GM12878 (cell line): ENCODE measurements at regions not wholly inside any gene's neighbourhood (a gene's known extent, or its start where the extent isn't known, plus 50 kb on each side); places are given as distances from the start of the nearest gene placed in this dataset.

Source experiments
- ATAC-seq: fragments of 200-7000 bp; cut with Tn5 transposase; 3 replicates; pipeline ENCODE4 v1.9.1; 2020; ENCODE audit warnings: mild to moderate bottlenecking, moderate library complexity
- BruUV-seq: library from RNA; stranded (reverse); fragments of 400-500 nt; replicated peaks from 2 replicates; lab custom pipeline; 2021; lab: Mats Ljungman, UMichigan
- CTCF ChIA-PET: fragments of 300-600 bp; sonication (Branson Sonifier 250); formaldehyde crosslinking; extraction: SDS; loops from one replicate; lab custom pipeline; 2021; ENCODE audit warnings: inconsistent platforms; lab: Yijun Ruan, JAX
- POLR2A ChIA-PET: fragments of 350-600 bp; formaldehyde crosslinking; extraction: SDS; loops from one replicate; lab custom pipeline; 2021; ENCODE audit warnings: inconsistent platforms; lab: Charles Lee
- RAD21 ChIA-PET: fragments of 300-600 bp; sonication (Branson Sonifier 250); formaldehyde crosslinking; loops from one replicate; lab custom pipeline; 2023; ENCODE audit warnings: antibody characterized with exemption; ENCODE audit not compliant: unreplicated experiment; lab: Charles Lee
- SMC1A ChIA-PET: fragments of 300-600 bp; sonication (Branson Sonifier 250); formaldehyde crosslinking; loops from one replicate; lab custom pipeline; 2023; ENCODE audit not compliant: unreplicated experiment, uncharacterized antibody; lab: Charles Lee
- DNase-seq: peaks from one replicate; pipeline ENCODE4 v3.0.0-alpha.2; 2011; ENCODE audit warnings: low read depth, low spot score
- FAIRE-seq: peaks from 3 replicates; lab custom pipeline; 2011; peaks lifted over from hg19 to GRCh38; lab: Jason Lieb, UNC
- H2AFZ ChIP-seq: 2 replicates; pipeline ENCODE4 v1.6.0; 2011; ENCODE audit warnings: low read depth, low read length, control low read depth; ENCODE audit not compliant: control insufficient read depth
- H3K27ac ChIP-seq: 2 replicates; pipeline ENCODE4 v1.5.1; 2011; ENCODE audit warnings: control low read depth; ENCODE audit not compliant: control insufficient read depth, insufficient read depth
- H3K27me3 ChIP-seq, 2 experiments: replicated peaks in 1 of 2; 2 replicates each; pipeline versions ENCODE4 v1.6.0 to v1.6.1; 2011; ENCODE audit warnings: low read length in 1 of 2; ENCODE audit not compliant: control insufficient read depth in 2 of 2, insufficient read depth in 2 of 2
- H3K36me3 ChIP-seq, 2 experiments: 2 replicates each; pipeline ENCODE4 v1.5.1; 2011; ENCODE audit warnings: low read length in 1 of 2; ENCODE audit not compliant: control insufficient read depth in 2 of 2, insufficient read depth in 2 of 2
- H3K4me1 ChIP-seq: 2 replicates; pipeline ENCODE4 v1.6.1; 2011; ENCODE audit warnings: mild to moderate bottlenecking, low read length, moderate library complexity, mixed read lengths; ENCODE audit not compliant: control insufficient read depth, insufficient read depth
- H3K4me2 ChIP-seq: 2 replicates; pipeline ENCODE4 v1.6.0; 2011; ENCODE audit warnings: control low read depth; ENCODE audit not compliant: control insufficient read depth, insufficient read depth
- H3K4me3 ChIP-seq: fragments of 200-600 bp; sonication (generic); 2 replicates; pipeline ENCODE4 v1.5.1; 2016
- H3K79me2 ChIP-seq: 2 replicates; pipeline ENCODE4 v1.6.0; 2011; ENCODE audit warnings: low read length; ENCODE audit not compliant: control insufficient read depth, insufficient read depth
- H3K9ac ChIP-seq: 2 replicates; pipeline ENCODE4 v1.8.0; 2011; ENCODE audit warnings: low read length, control low read depth, mixed read lengths; ENCODE audit not compliant: control insufficient read depth, insufficient read depth
- H3K9me3 ChIP-seq: replicated peaks from 3 replicates; pipeline ENCODE4 v1.5.1; 2011; ENCODE audit warnings: mild to moderate bottlenecking, low read length; ENCODE audit not compliant: control insufficient read depth, insufficient read depth
- H4K20me1 ChIP-seq: 2 replicates; pipeline ENCODE4 v1.6.0; 2011; ENCODE audit not compliant: control insufficient read depth, insufficient read depth
- CBFB ChIP-seq: IDR thresholded peaks from 2 replicates; pipeline ENCODE4 v1.6.1; 2016; ENCODE audit warnings: antibody characterized with exemption, low read depth
- EZH2 ChIP-seq: IDR thresholded peaks from 2 replicates; pipeline ENCODE4 v1.6.1; 2012; ENCODE audit warnings: low read depth, mild to moderate bottlenecking, control low read depth, inconsistent platforms, low read length, borderline replicate concordance; ENCODE audit not compliant: control insufficient read depth
- FOXM1 ChIP-seq: IDR thresholded peaks from 2 replicates; pipeline ENCODE4 v1.6.1; 2012; ENCODE audit warnings: low read depth, mild to moderate bottlenecking, inconsistent platforms, low read length, moderate library complexity
- GATAD2B ChIP-seq: fragments of 450-650 bp; conservative IDR thresholded peaks from 2 replicates; pipeline ENCODE4 v1.6.1; 2017; ENCODE audit warnings: low read depth, mild to moderate bottlenecking, moderate library complexity
- HDAC2 ChIP-seq: fragments of 200-600 bp; sonication (generic); IDR thresholded peaks from 2 replicates; pipeline ENCODE4 v1.6.1; 2017
- MEF2A ChIP-seq: IDR thresholded peaks from 2 replicates; pipeline ENCODE4 v1.6.1; 2011; ENCODE audit warnings: low read depth, mild to moderate bottlenecking, low read length, moderate library complexity; ENCODE audit not compliant: insufficient read depth
- MYC ChIP-seq: IDR thresholded peaks from 2 replicates; pipeline ENCODE4 v1.6.1; 2011; ENCODE audit warnings: mild to moderate bottlenecking, low read length, moderate library complexity, inconsistent platforms; ENCODE audit not compliant: insufficient read depth, insufficient replicate concordance, insufficient read length, severe bottlenecking
- NR2C2 ChIP-seq: IDR thresholded peaks from 2 replicates; pipeline ENCODE4 v1.6.1; 2011; ENCODE audit warnings: borderline replicate concordance, low read depth; ENCODE audit not compliant: control insufficient read depth, insufficient read length
- SRF ChIP-seq, 2 experiments: IDR thresholded peaks; 2 replicates each; pipeline ENCODE4 v1.6.1; 2011; ENCODE audit warnings: low read depth in 2 of 2, low read length in 2 of 2, mild to moderate bottlenecking in 1 of 2, moderate library complexity in 1 of 2
- TAF1 ChIP-seq: IDR thresholded peaks from 2 replicates; pipeline ENCODE4 v1.6.1; 2011; ENCODE audit warnings: mild to moderate bottlenecking, low read depth, low read length, borderline replicate concordance
- TCF12 ChIP-seq: IDR thresholded peaks from 2 replicates; pipeline ENCODE4 v1.6.1; 2011; ENCODE audit warnings: low read depth, mild to moderate bottlenecking, low read length
- ZZZ3 ChIP-seq: IDR thresholded peaks from 2 replicates; pipeline ENCODE4 v1.6.1; 2011; ENCODE audit warnings: low read depth; ENCODE audit not compliant: control insufficient read depth, insufficient read length
- WGBS: methylation state at CpG from one replicate; pipeline ENCODE4 v1.1.6; 2016; ENCODE audit warnings: low lambda C conversion rate; ENCODE audit not compliant: insufficient replicate concordance, insufficient coverage; ENCODE audit errors: missing lambda C conversion rate; 5-methylcytosine and 5-hydroxymethylcytosine counted together
- in situ Hi-C: fragments of 300-500 bp; cut with MboI; formaldehyde crosslinking; loops from 9 replicates; pipeline ENCODE4 v1.14.3; 2018; ENCODE audit warnings: mixed read lengths
- intact Hi-C: fragments of 100-400 bp; cut with micrococcal nuclease; formaldehyde crosslinking; loops from one replicate; pipeline ENCODE4 v1.14.2; 2022; ENCODE audit not compliant: unreplicated experiment
- TF ChIP-seq, protein P1 (sequence below): fragments of 450-650 bp; IDR thresholded peaks from 2 replicates; pipeline ENCODE4 v1.6.1; 2016; ENCODE audit warnings: mild to moderate bottlenecking, moderate library complexity, borderline replicate concordance
- TF ChIP-seq, protein P2 (sequence below): IDR thresholded peaks from 2 replicates; pipeline ENCODE4 v1.6.1; 2011; ENCODE audit warnings: borderline replicate concordance, low read depth, mild to moderate bottlenecking, moderate library complexity, mixed read lengths, low read length; ENCODE audit not compliant: insufficient read depth; ENCODE audit errors: extremely low read length

DNA sequence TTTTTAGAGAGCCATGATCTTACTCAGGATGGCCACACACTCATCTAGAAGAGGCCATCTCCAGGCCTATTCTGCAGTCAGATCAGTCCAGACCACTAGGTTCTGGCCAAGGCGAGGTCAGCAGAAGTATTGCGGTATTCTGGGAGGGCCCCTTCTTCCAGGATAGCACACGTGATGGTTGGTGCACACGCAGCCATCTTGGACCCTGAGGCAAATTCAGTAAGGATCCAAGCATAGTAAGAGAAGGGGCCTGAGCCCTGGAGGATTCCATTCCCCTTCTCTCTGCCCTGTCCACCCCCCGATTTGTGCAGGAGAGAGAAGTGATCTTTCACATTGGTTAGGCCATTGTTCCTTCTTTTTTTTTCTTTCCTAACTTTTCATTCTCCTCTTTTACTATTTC is 957.9 kb downstream of the BRD1 start:
- H3K79me2 ChIP-seq, result no peaks in the 10 kb centered on the region
- no peak overlapping the region for H3K4me3 ChIP-seq
- ChIA-PET SMC1A (no interaction called here), POLR2A (no interaction called here), RAD21 (no interaction called here), CTCF (no interaction called here)
- no peak for TF ChIP-seq TAF1
- TF ChIP-seq HDAC2, result no peak
- TF ChIP-seq TCF12, result no peak
- TF ChIP-seq MYC, result no peak
- H2AFZ ChIP-seq, result no peak overlapping the region
- in situ Hi-C loops, result no loop called here
- H3K27me3 ChIP-seq, result no peaks in the 10 kb centered on the region
- intact Hi-C loops, result no loop called here
- no peak overlapping the region for H3K9ac ChIP-seq
- no peak overlapping the region for H3K4me2 ChIP-seq
- H3K36me3 ChIP-seq, result no peaks in the 10 kb centered on the region
- DNase-seq, result no peak
- FAIRE-seq, result no peak
- H4K20me1 ChIP-seq, result no peaks in the 10 kb centered on the region
- no TSS peak for BruUV-seq
- no peak overlapping the region for H3K27ac ChIP-seq
- ATAC-seq, result no peak
- H3K9me3 ChIP-seq, result no peaks in the 10 kb centered on the region; the same call in 2 of the 3 replicates
- no peaks in the 10 kb centered on the region for H3K4me1 ChIP-seq
- 40% methylated on average over 5 of the region's 5 CpGs for WGBS

DNA sequence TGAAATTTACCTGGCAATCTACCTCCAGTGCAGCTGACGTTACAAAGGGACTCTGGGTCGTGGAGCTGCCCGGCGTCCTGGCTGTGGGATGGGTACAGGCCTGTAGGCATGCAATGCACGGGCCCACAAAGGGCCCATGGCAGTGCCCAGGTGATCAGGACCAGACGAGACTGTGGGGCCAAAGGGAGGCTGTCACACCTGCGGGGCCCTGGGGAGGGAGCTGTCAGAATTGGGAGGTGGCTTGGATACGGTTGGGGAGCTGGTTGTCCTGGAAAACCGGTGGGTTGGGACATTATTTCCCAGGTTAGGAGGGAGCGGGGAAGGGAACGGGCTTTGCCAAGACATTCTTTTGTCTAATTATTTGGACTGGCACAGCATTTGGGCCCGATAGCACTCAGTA is 958.5 kb downstream of the BRD1 start:
- WGBS, result 37% methylated on average over 12 of the region's 12 CpGs
- ChIA-PET RAD21 (no interaction called here), CTCF (no interaction called here), POLR2A (no interaction called here), SMC1A (no interaction called here)
- Histone ChIP-seq H3K9me3 (no peaks in the 10 kb centered on the region; the same call in 2 of the 3 replicates), H3K27ac (no peak overlapping the region), H3K4me2 (no peak overlapping the region), H4K20me1 (no peaks in the 10 kb centered on the region), H3K9ac (no peak overlapping the region), H3K27me3 (no peaks in the 10 kb centered on the region), H2AFZ (no peak overlapping the region), H3K79me2 (no peaks in the 10 kb centered on the region), H3K36me3 (no peaks in the 10 kb centered on the region), H3K4me1 (no peaks in the 10 kb centered on the region), H3K4me3 (no peak overlapping the region)
- in situ Hi-C loops (no loop called here), intact Hi-C loops (no loop called here)
- no TSS peak for BruUV-seq
- FAIRE-seq, result no peak
- no peak for DNase-seq
- no peak for ATAC-seq
- TF ChIP-seq, protein P1, sequence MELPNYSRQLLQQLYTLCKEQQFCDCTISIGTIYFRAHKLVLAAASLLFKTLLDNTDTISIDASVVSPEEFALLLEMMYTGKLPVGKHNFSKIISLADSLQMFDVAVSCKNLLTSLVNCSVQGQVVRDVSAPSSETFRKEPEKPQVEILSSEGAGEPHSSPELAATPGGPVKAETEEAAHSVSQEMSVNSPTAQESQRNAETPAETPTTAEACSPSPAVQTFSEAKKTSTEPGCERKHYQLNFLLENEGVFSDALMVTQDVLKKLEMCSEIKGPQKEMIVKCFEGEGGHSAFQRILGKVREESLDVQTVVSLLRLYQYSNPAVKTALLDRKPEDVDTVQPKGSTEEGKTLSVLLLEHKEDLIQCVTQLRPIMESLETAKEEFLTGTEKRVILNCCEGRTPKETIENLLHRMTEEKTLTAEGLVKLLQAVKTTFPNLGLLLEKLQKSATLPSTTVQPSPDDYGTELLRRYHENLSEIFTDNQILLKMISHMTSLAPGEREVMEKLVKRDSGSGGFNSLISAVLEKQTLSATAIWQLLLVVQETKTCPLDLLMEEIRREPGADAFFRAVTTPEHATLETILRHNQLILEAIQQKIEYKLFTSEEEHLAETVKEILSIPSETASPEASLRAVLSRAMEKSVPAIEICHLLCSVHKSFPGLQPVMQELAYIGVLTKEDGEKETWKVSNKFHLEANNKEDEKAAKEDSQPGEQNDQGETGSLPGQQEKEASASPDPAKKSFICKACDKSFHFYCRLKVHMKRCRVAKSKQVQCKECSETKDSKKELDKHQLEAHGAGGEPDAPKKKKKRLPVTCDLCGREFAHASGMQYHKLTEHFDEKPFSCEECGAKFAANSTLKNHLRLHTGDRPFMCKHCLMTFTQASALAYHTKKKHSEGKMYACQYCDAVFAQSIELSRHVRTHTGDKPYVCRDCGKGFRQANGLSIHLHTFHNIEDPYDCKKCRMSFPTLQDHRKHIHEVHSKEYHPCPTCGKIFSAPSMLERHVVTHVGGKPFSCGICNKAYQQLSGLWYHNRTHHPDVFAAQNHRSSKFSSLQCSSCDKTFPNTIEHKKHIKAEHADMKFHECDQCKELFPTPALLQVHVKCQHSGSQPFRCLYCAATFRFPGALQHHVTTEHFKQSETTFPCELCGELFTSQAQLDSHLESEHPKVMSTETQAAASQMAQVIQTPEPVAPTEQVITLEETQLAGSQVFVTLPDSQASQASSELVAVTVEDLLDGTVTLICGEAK, result no peak
- TF ChIP-seq CBFB (no peak), NR2C2 (no peak), TAF1 (no peak), ZZZ3 (no peak), GATAD2B (no peak), SRF (IDR thresholded peaks at IDR 0.05; ENCODE audit: low read depth in 2 of 2, low read length in 2 of 2) (no peak), EZH2 (no peak), FOXM1 (no peak), MEF2A (no peak)
- TF ChIP-seq, protein P2, sequence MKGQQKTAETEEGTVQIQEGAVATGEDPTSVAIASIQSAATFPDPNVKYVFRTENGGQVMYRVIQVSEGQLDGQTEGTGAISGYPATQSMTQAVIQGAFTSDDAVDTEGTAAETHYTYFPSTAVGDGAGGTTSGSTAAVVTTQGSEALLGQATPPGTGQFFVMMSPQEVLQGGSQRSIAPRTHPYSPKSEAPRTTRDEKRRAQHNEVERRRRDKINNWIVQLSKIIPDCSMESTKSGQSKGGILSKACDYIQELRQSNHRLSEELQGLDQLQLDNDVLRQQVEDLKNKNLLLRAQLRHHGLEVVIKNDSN, result no peak
